ENCODE measurements at regions not wholly inside any gene's neighbourhood (a gene's known extent, or its start where the extent isn't known, plus 50 kb on each side); places are given as distances from the start of the nearest gene placed in this dataset.

- no peak overlapping the region for H3K4me3 ChIP-seq
- TF ChIP-seq EHMT2 (IDR thresholded peaks at IDR 0.05; ENCODE audit: low read depth): no peak
- TF ChIP-seq EP300 (IDR thresholded peaks at IDR 0.05): no peak
- no peak for TF ChIP-seq GATA3 (IDR thresholded peaks at IDR 0.05; ENCODE audit: borderline replicate concordance)
- TF ChIP-seq CHD2 (IDR thresholded peaks at IDR 0.05; ENCODE audit: low read length, partially characterized antibody): no peak
- DNase-seq (ENCODE audit: low read depth in 1 of 2, low spot score in 1 of 2): no peak
- no peak for FAIRE-seq
- no peak overlapping the region for H3K27ac ChIP-seq
- no peak for ATAC-seq
- no peaks in the 10 kb centered on the region for H3K4me1 ChIP-seq
- CTCF ChIA-PET: interaction anchor here (0.6 kb wide), 2 partner anchors 53 to 1238 kb away, joined by 3 read pairs; no protein-coding TSS in a partner anchor
- H3K4me2 ChIP-seq: no peak overlapping the region
- POLR2A ChIA-PET: no interaction called here
- 53% methylated on average over 5 of the region's 5 CpGs for WGBS (ENCODE audit: missing lambda C conversion rate)
- no peaks in the 10 kb centered on the region for H3K9me3 ChIP-seq
These were observed 475.9 kb downstream of the XYLT1 start for GRCh38 chr16:16994831-16995230.

GRCh38 chr16:16996827-16997226 is 473.9 kb downstream of the XYLT1 start:
- CTCF ChIA-PET: no interaction called here
- Histone ChIP-seq H3K9me3 (no peaks in the 10 kb centered on the region), H3K27ac (no peak overlapping the region), H3K4me3 (no peak overlapping the region), H3K4me2 (no peak overlapping the region), H3K4me1 (no peaks in the 10 kb centered on the region)
- POLR2A ChIA-PET: no interaction called here
- WGBS (ENCODE audit: missing lambda C conversion rate): 27% methylated on average over 3 of the region's 3 CpGs
- DNase-seq (ENCODE audit: low read depth in 1 of 2, low spot score in 1 of 2) (no peak), FAIRE-seq (no peak), ATAC-seq (no peak)
- TF ChIP-seq FOSB (CRISPR knock-in tag; IDR thresholded peaks at IDR 0.05) (no peak), CBX8 (IDR thresholded peaks at IDR 0.05) (no peak), SREBF2 (IDR thresholded peaks at IDR 0.05) (no peak), HOXB13 (CRISPR knock-in tag; IDR thresholded peaks at IDR 0.05; ENCODE audit: low read depth) (no peak), RAD21 (conservative IDR thresholded peaks at IDR 0.05 in 1 of 2, IDR thresholded peaks at IDR 0.05 in 1 of 2) (0 out of 5 replicates have a peak, but pooled peaks of 1 of the 2 experiments have one; percentile 6), ZFP36 (IDR thresholded peaks at IDR 0.05; ENCODE audit: borderline replicate concordance, partially characterized antibody) (no peak), BHLHE40 (IDR thresholded peaks at IDR 0.05; ENCODE audit: low read depth, low read length) (no peak), HDAC2 (IDR thresholded peaks at IDR 0.05) (no peak)

- H3K4me2 ChIP-seq: no peak overlapping the region
- H3K4me1 ChIP-seq: no peaks in the 10 kb centered on the region
- ATAC-seq: no peak
- 62% methylated on average over 6 of the region's 6 CpGs for WGBS (ENCODE audit: missing lambda C conversion rate)
- POLR2A ChIA-PET: no interaction called here
- no peak overlapping the region for H3K4me3 ChIP-seq
- no peak for FAIRE-seq
- CTCF ChIA-PET: no interaction called here
- no peaks in the 10 kb centered on the region for H3K9me3 ChIP-seq
- no peak for DNase-seq (ENCODE audit: low read depth in 1 of 2, low spot score in 1 of 2)
- TF ChIP-seq ESRRA (IDR thresholded peaks at IDR 0.05; ENCODE audit: borderline replicate concordance, low read length): no peak
- TF ChIP-seq PHF8 (IDR thresholded peaks at IDR 0.05; ENCODE audit: borderline replicate concordance, low read depth): no peak
- no peak for TF ChIP-seq RCOR1 (IDR thresholded peaks at IDR 0.05; ENCODE audit: low read depth, low read length)
- no peak for TF ChIP-seq POLR2A (IDR thresholded peaks at IDR 0.05; ENCODE audit: low read length)
- TF ChIP-seq REST (IDR thresholded peaks at IDR 0.05): no peak
- TF ChIP-seq CBX8 (IDR thresholded peaks at IDR 0.05): no peak
- TF ChIP-seq MAFK (IDR thresholded peaks at IDR 0.05; ENCODE audit: partially characterized antibody): no peak
- TF ChIP-seq NFE2L2 (conservative IDR thresholded peaks at IDR 0.05; ENCODE audit: low read length): no peak
- no peak for TF ChIP-seq MYC (IDR thresholded peaks at IDR 0.05; ENCODE audit: borderline replicate concordance, low read length)
- no peak for TF ChIP-seq TP53 (CRISPR knock-in tag; IDR thresholded peaks at IDR 0.05)
- no peak overlapping the region for H3K27ac ChIP-seq
These were observed 473.4 kb downstream of the XYLT1 start for GRCh38 chr16:16997349-16997748.
